Parathyroid adenoma (tissue), 2 donors: ENCODE measurements at regions not wholly inside any gene's neighbourhood (a gene's known extent, or its start where the extent isn't known, plus 50 kb on each side); places are given as distances from the start of the nearest gene placed in this dataset.

ENCODE experiments used
- H2AFZ ChIP-seq: fragments of 300-600 bp; sonication (generic); one replicate; pipeline ENCODE4 v1.7.0; 2017; ENCODE audit warnings: antibody characterized with exemption, mild to moderate bottlenecking
- H3K27ac ChIP-seq: fragments of 300-600 bp; sonication (generic); one replicate; pipeline ENCODE4 v1.7.0; 2017
- H3K27me3 ChIP-seq: fragments of 300-600 bp; sonication (generic); one replicate; pipeline ENCODE4 v1.7.0; 2017; ENCODE audit warnings: low read length; ENCODE audit not compliant: control insufficient read depth, insufficient read depth
- H3K36me3 ChIP-seq: fragments of 300-600 bp; sonication (generic); one replicate; pipeline ENCODE4 v1.7.0; 2017; ENCODE audit warnings: low read length; ENCODE audit not compliant: control insufficient read depth, insufficient read depth
- H3K4me1 ChIP-seq: fragments of 300-600 bp; sonication (generic); one replicate; pipeline ENCODE4 v1.7.0; 2017; ENCODE audit warnings: control low read depth
- H3K4me2 ChIP-seq: fragments of 300-600 bp; sonication (generic); one replicate; pipeline ENCODE4 v1.7.0; 2017; ENCODE audit warnings: low read length
- H3K4me3 ChIP-seq: fragments of 300-600 bp; sonication (generic); one replicate; pipeline ENCODE4 v1.7.0; 2017; ENCODE audit warnings: low read depth, low read length
- H3K79me2 ChIP-seq: fragments of 300-600 bp; sonication (generic); one replicate; pipeline ENCODE4 v1.7.0; 2017; ENCODE audit warnings: control low read depth
- H3K9ac ChIP-seq: fragments of 300-600 bp; sonication (generic); one replicate; pipeline ENCODE4 v1.7.0; 2017; ENCODE audit warnings: mild to moderate bottlenecking
- H3K9me3 ChIP-seq: fragments of 300-600 bp; sonication (generic); one replicate; pipeline ENCODE4 v1.7.0; 2017; ENCODE audit warnings: low read length; ENCODE audit not compliant: control insufficient read depth
- TF ChIP-seq, protein P1 (sequence below): fragments of 300-600 bp; sonication (generic); IDR thresholded peaks from one replicate; pipeline ENCODE4 v1.7.0; 2017; ENCODE audit warnings: antibody characterized with exemption, mild to moderate bottlenecking
- donor health status: primary hyperparathyroidism.

- TF ChIP-seq, protein P1, sequence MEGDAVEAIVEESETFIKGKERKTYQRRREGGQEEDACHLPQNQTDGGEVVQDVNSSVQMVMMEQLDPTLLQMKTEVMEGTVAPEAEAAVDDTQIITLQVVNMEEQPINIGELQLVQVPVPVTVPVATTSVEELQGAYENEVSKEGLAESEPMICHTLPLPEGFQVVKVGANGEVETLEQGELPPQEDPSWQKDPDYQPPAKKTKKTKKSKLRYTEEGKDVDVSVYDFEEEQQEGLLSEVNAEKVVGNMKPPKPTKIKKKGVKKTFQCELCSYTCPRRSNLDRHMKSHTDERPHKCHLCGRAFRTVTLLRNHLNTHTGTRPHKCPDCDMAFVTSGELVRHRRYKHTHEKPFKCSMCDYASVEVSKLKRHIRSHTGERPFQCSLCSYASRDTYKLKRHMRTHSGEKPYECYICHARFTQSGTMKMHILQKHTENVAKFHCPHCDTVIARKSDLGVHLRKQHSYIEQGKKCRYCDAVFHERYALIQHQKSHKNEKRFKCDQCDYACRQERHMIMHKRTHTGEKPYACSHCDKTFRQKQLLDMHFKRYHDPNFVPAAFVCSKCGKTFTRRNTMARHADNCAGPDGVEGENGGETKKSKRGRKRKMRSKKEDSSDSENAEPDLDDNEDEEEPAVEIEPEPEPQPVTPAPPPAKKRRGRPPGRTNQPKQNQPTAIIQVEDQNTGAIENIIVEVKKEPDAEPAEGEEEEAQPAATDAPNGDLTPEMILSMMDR, result no peak
- Histone ChIP-seq H3K9me3 (no peaks in the 10 kb centered on the region), H3K36me3 (no peaks in the 10 kb centered on the region), H3K27me3 (no peaks in the 10 kb centered on the region), H3K79me2 (no peaks in the 10 kb centered on the region), H3K4me2 (no peak overlapping the region), H3K9ac (no peak overlapping the region), H2AFZ (no peak overlapping the region), H3K4me3 (no peak overlapping the region), H3K27ac (no peak overlapping the region), H3K4me1 (no peaks in the 10 kb centered on the region)
Measured at GRCh38 chr1:98575955-98576354, 85.6 kb upstream of the SNX7 start.

DNA sequence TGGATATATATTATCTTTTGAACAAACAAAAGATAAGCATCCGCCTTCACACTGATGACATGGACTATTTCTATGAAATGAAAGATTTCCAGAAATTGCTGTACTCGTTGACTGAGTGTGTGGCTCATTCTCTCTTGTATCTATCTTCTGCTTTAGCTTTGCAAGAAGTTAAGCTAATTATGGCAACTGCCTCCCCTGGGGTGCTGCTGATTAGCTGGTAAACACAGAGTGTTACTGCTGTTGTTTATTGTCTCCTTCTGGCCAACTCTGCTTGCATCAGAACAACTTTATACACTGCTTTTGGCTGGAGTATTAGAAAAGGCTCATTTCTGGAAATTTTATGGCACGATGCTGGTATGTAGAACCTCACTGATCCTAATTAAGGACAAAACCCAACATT, 95.6 kb upstream of the SNX7 start:
- H3K27me3 ChIP-seq, result no peaks in the 10 kb centered on the region
- H2AFZ ChIP-seq, result no peak overlapping the region
- no peaks in the 10 kb centered on the region for H3K4me1 ChIP-seq

GRCh38 chr1:98559291-98559690, 102.2 kb upstream of the SNX7 start:
- H3K4me2 ChIP-seq, result no peak overlapping the region
- no peaks in the 10 kb centered on the region for H3K79me2 ChIP-seq
- H3K9me3 ChIP-seq, result no peaks in the 10 kb centered on the region
- no peaks in the 10 kb centered on the region for H3K4me1 ChIP-seq
- H3K4me3 ChIP-seq, result no peak overlapping the region
- no peak overlapping the region for H3K9ac ChIP-seq
- H3K36me3 ChIP-seq, result no peaks in the 10 kb centered on the region
- H3K27me3 ChIP-seq, result no peaks in the 10 kb centered on the region
- TF ChIP-seq, protein P1, result no peak
- H3K27ac ChIP-seq, result no peak overlapping the region
- H2AFZ ChIP-seq, result no peak overlapping the region

More for the DNA sequence above, 95.6 kb upstream of the SNX7 start:
- H3K36me3 ChIP-seq, result no peaks in the 10 kb centered on the region
- no peak overlapping the region for H3K4me2 ChIP-seq
- no peaks in the 10 kb centered on the region for H3K79me2 ChIP-seq
- H3K9me3 ChIP-seq, result no peaks in the 10 kb centered on the region
- TF ChIP-seq, protein P1, result no peak
- no peak overlapping the region for H3K27ac ChIP-seq
- H3K9ac ChIP-seq, result no peak overlapping the region
- no peak overlapping the region for H3K4me3 ChIP-seq

GRCh38 chr1:98557895-98558294, 103.6 kb upstream of the SNX7 start:
- H3K4me1 ChIP-seq, result no peaks in the 10 kb centered on the region
- no peaks in the 10 kb centered on the region for H3K27me3 ChIP-seq
- H2AFZ ChIP-seq, result no peak overlapping the region
- TF ChIP-seq, protein P1, result no peak
- H3K27ac ChIP-seq, result no peak overlapping the region
- H3K9ac ChIP-seq, result no peak overlapping the region
- no peak overlapping the region for H3K4me2 ChIP-seq
- H3K36me3 ChIP-seq, result no peaks in the 10 kb centered on the region
- no peak overlapping the region for H3K4me3 ChIP-seq
- H3K79me2 ChIP-seq, result no peaks in the 10 kb centered on the region
- H3K9me3 ChIP-seq, result no peaks in the 10 kb centered on the region

DNA sequence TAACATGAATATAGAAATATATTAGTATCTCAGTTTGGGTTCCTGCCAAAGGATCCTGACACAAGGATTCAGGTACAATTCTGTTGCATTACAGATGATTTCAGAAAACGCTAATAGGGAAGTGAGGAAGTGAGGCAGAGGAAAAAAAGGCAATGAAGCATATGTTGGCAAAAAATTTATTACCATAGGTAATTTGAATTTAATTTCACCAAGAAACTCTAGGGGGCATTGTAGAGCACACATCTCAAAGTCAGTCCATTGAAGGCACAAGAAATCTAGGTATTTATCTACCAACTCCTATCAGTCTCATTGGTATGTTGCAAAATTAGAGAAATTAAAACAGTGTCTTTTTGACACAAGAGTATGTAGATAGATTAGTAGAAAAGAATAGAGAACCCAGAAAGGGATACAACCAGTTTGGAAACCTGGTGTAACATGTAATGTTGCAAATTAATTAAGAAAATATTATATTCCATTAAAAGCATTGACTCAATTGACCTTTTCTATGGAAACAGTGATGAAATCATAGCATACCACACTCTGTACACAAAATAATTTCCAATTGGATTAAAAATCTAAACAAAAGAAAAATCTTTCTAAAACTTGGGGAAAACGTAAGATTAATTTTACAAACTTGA, 104.9 kb upstream of the SNX7 start:
- H3K4me3 ChIP-seq, result no peak overlapping the region
- TF ChIP-seq, protein P1, result no peak
- H3K27me3 ChIP-seq, result no peaks in the 10 kb centered on the region
- H2AFZ ChIP-seq, result no peak overlapping the region
- H3K9ac ChIP-seq, result no peak overlapping the region
- no peaks in the 10 kb centered on the region for H3K4me1 ChIP-seq
- H3K9me3 ChIP-seq, result no peaks in the 10 kb centered on the region
- no peak overlapping the region for H3K4me2 ChIP-seq
- no peaks in the 10 kb centered on the region for H3K79me2 ChIP-seq
- no peaks in the 10 kb centered on the region for H3K36me3 ChIP-seq
- no peak overlapping the region for H3K27ac ChIP-seq
